Tibial nerve (tissue), 4 donors: ENCODE measurements at regions not wholly inside any gene's neighbourhood (a gene's known extent, or its start where the extent isn't known, plus 50 kb on each side); places are given as distances from the start of the nearest gene placed in this dataset.

Experiments
- DNase-seq, 2 donors: peaks; one replicate each; pipeline ENCODE4 v3.0.0-alpha.2; 2019; ENCODE audit warnings: low spot score in 2 of 2
- H3K27ac ChIP-seq, 4 donors: fragments of 200-600 bp; sonication (generic) in 3 of 4; one replicate each; pipeline ENCODE4 v1.5.1; 2017 to 2019; ENCODE audit warnings: mild to moderate bottlenecking in 1 of 4
- H3K27me3 ChIP-seq, 2 donors: fragments of 200-600 bp; sonication (generic) in 1 of 2; one replicate each; pipeline versions ENCODE4 v1.5.1 to v1.6.0; 2017 to 2019
- H3K36me3 ChIP-seq, 3 donors: fragments of 200-600 bp; sonication (generic); one replicate each; pipeline ENCODE4 v1.5.1; 2018 to 2019
- H3K4me1 ChIP-seq, 4 donors: fragments of 200-600 bp; sonication (generic) in 3 of 4; one replicate each; pipeline ENCODE4 v1.5.1; 2017 to 2019
- H3K4me3 ChIP-seq, 4 donors: fragments of 200-600 bp; sonication (generic) in 3 of 4; one replicate each; pipeline ENCODE4 v1.5.1; 2017 to 2019; ENCODE audit warnings: mild to moderate bottlenecking in 1 of 4, moderate library complexity in 1 of 4
- H3K9me3 ChIP-seq, 4 donors: fragments of 200-600 bp; sonication (generic) in 3 of 4; one replicate each; pipeline ENCODE4 v1.5.1; 2017 to 2019
- CTCF ChIP-seq, 5 experiments: fragments of 200-600 bp in 3 of 5; fragments of 450-650 bp in 2 of 5; sonication (generic) in 3 of 5; IDR thresholded peaks; one replicate each; pipeline ENCODE4 v1.5.1; 2016 to 2019; ENCODE audit warnings: antibody characterized with exemption in 5 of 5, mild to moderate bottlenecking in 3 of 5, moderate library complexity in 2 of 5
- EP300 ChIP-seq, 2 donors: sonication (generic); formaldehyde crosslinking; IDR thresholded peaks; one replicate each; pipeline ENCODE4 v1.6.1; 2017; ENCODE audit warnings: antibody characterized with exemption in 2 of 2, mild to moderate bottlenecking in 1 of 2
- POLR2A ChIP-seq, 2 donors: fragments of 450-650 bp; IDR thresholded peaks; one replicate each; pipeline ENCODE4 v1.6.1; 2017; ENCODE audit warnings: antibody characterized with exemption in 2 of 2, mild to moderate bottlenecking in 2 of 2, moderate library complexity in 2 of 2
- WGBS, 2 donors: methylation state at CpG; one replicate each; pipeline ENCODE4 v1.1.5; 2018; 5-methylcytosine and 5-hydroxymethylcytosine counted together

DNA sequence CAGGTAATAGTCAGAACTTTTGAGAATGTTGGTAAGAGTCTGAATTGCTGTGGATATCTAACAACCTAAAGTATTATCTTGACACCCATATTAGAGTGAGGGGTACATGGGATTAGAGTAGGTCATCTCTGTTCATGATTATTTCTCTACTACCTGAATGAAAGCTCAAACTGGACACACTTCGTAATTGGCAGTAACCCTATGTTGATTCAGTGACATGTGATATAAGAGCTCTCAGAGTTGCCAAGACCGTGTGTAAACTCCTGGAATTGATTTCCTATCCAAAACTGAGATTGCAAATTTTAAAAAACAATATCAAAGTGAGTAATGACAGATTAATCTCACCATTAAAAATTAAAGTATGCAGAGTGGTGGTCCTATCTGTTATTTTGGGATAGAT lies 214.8 kb upstream of the ARHGEF26 start:
- H3K27me3 ChIP-seq = no peaks in the 10 kb centered on the region
- no peak overlapping the region for H3K27ac ChIP-seq
- peaks cover 0 to 5% (median 0%) of the 10 kb centered on the region in 4 donors for H3K4me1 ChIP-seq
- no peak for TF ChIP-seq EP300 (IDR thresholded peaks at IDR 0.05)
- TF ChIP-seq POLR2A (IDR thresholded peaks at IDR 0.05) = no peak
- no peak for TF ChIP-seq CTCF (IDR thresholded peaks at IDR 0.05)
- H3K4me3 ChIP-seq = no peak overlapping the region
- no peak for DNase-seq
- H3K9me3 ChIP-seq = no peaks in the 10 kb centered on the region
- WGBS, 2 donors = 82 to 83% methylated on average over 2 of the region's 2 CpGs
- no peaks in the 10 kb centered on the region for H3K36me3 ChIP-seq

DNA sequence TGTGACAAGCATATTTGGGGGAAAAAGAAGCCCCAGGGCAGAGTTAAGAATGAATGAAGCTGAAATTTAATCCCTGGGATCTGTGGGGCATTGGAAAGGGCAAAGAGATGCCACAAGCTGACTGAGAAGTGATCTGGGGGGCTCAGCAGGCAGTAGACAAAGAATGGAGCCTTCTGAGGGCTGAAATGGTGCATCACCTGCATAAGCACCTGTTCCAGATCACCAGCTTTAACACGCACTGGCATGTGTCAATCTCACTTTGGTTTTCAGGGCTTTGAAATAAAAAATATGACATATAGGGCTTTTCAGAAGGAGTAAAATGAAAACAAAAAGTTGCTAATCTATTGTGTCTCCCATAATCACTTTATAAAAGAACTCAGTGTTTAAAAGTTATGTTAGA lies 210.8 kb upstream of the ARHGEF26 start:
- no peak for DNase-seq
- 59 to 61% methylated on average over 1 of the region's 1 CpG for WGBS, 2 donors
- H3K4me1 ChIP-seq = peaks cover 0 to 7% (median 0%) of the 10 kb centered on the region in 4 donors
- H3K9me3 ChIP-seq = no peaks in the 10 kb centered on the region
- no peaks in the 10 kb centered on the region for H3K36me3 ChIP-seq
- no peak for TF ChIP-seq EP300 (IDR thresholded peaks at IDR 0.05)
- no peak for TF ChIP-seq POLR2A (IDR thresholded peaks at IDR 0.05)
- no peak for TF ChIP-seq CTCF (IDR thresholded peaks at IDR 0.05)
- H3K27me3 ChIP-seq = no peaks in the 10 kb centered on the region
- H3K27ac ChIP-seq = no peak overlapping the region
- H3K4me3 ChIP-seq = no peak overlapping the region

- Histone ChIP-seq H3K4me1 (peaks cover 0 to 7% (median 0%) of the 10 kb centered on the region in 4 donors), H3K27me3 (no peaks in the 10 kb centered on the region), H3K27ac (no peak overlapping the region), H3K4me3 (no peak overlapping the region), H3K9me3 (no peaks in the 10 kb centered on the region), H3K36me3 (no peaks in the 10 kb centered on the region)
- WGBS, 2 donors = 51 to 68% methylated on average over 2 of the region's 2 CpGs
- TF ChIP-seq CTCF (IDR thresholded peaks at IDR 0.05) = no peak
- TF ChIP-seq EP300 (IDR thresholded peaks at IDR 0.05) = no peak
- no peak for TF ChIP-seq POLR2A (IDR thresholded peaks at IDR 0.05)
- DNase-seq = no peak
Measured at GRCh38 chr3:153911116-153911515, 210.1 kb upstream of the ARHGEF26 start.

DNA sequence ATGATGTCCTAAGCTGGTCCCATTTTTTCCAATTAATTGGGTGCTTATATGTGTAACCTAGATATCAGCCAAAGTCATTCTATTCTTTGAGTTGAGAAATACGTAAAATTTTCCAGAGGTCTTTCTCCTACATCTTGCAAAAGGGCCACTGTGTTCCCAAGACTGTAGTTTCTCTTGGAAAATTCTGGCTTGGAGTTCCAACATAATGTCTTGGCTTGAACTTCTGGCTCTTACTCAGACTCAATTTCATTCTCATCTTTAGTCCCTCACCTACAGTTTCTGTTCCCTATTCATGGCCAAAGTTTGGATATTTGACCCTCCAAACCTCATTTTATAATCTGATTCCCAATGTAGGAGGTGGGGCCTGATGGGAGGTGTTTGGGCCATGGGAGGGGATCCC lies 201.4 kb upstream of the ARHGEF26 start:
- H3K27me3 ChIP-seq = no peaks in the 10 kb centered on the region

DNA sequence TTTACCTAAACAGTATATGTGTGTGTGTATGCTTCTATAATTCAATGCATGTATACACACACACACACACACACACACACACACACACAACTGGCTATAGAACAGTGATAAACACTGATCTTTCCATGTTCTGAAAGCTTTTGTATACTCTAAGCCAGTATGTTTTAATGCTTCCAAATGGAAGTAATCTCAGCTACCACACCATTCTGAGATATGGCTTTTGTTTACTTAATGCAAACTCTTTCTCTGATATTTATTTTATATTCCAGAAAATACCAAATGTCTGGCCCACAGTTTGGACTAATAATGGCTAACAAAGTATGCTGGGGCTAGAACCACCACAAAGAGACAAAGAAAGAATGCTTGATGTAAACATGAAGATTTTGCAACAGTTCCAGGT lies 199.4 kb upstream of the ARHGEF26 start:
- Histone ChIP-seq H3K9me3 (peaks cover 0 to 11% (median 0%) of the 10 kb centered on the region in 4 donors), H3K36me3 (no peaks in the 10 kb centered on the region), H3K4me1 (peaks cover 0 to 11% (median 0%) of the 10 kb centered on the region in 4 donors), H3K27me3 (no peaks in the 10 kb centered on the region), H3K27ac (no peak overlapping the region), H3K4me3 (no peak overlapping the region)
- no peak for TF ChIP-seq EP300 (IDR thresholded peaks at IDR 0.05)
- TF ChIP-seq POLR2A (IDR thresholded peaks at IDR 0.05) = no peak
- no peak for TF ChIP-seq CTCF (IDR thresholded peaks at IDR 0.05)
- DNase-seq = no peak

More for the DNA sequence above, 201.4 kb upstream of the ARHGEF26 start:
- no peak for DNase-seq
- Histone ChIP-seq H3K4me3 (no peak overlapping the region), H3K9me3 (peaks cover 0 to 11% (median 0%) of the 10 kb centered on the region in 4 donors), H3K27ac (no peak overlapping the region), H3K4me1 (no peaks in the 10 kb centered on the region), H3K36me3 (no peaks in the 10 kb centered on the region)
- 45 to 64% methylated on average over 1 of the region's 1 CpG for WGBS, 2 donors
- TF ChIP-seq POLR2A (IDR thresholded peaks at IDR 0.05) = no peak
- TF ChIP-seq EP300 (IDR thresholded peaks at IDR 0.05) = no peak
- TF ChIP-seq CTCF (IDR thresholded peaks at IDR 0.05) = no peak
